ENCODE measurements at regions not wholly inside any gene's neighbourhood (a gene's known extent, or its start where the extent isn't known, plus 50 kb on each side); places are given as distances from the start of the nearest gene placed in this dataset.

DNA sequence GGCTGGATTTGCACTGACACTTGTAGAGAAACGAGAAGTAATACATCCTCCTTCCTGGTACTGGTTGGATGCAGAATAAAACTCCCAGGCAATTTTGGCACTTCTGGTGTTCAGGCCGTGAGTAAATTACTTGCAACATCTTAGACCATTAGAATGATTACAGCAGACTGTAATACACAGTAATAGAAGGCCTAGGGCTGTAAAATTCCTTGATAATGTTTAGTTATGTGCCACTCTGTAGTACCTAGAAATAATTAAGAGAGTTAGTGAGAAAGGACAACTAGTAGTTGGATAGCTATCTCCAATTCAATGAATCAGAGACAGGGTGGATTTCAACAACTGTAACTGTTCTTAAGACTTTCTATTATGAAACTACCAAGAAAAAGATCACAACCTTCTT is 356.3 kb upstream of the SETBP1 start:
- H3K27ac Mint-ChIP-seq, result no peak overlapping the region
- TF ChIP-seq, protein P1, sequence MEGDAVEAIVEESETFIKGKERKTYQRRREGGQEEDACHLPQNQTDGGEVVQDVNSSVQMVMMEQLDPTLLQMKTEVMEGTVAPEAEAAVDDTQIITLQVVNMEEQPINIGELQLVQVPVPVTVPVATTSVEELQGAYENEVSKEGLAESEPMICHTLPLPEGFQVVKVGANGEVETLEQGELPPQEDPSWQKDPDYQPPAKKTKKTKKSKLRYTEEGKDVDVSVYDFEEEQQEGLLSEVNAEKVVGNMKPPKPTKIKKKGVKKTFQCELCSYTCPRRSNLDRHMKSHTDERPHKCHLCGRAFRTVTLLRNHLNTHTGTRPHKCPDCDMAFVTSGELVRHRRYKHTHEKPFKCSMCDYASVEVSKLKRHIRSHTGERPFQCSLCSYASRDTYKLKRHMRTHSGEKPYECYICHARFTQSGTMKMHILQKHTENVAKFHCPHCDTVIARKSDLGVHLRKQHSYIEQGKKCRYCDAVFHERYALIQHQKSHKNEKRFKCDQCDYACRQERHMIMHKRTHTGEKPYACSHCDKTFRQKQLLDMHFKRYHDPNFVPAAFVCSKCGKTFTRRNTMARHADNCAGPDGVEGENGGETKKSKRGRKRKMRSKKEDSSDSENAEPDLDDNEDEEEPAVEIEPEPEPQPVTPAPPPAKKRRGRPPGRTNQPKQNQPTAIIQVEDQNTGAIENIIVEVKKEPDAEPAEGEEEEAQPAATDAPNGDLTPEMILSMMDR (IDR thresholded peaks at IDR 0.05), result no peak
- POLR2A ChIA-PET, result no interaction called here
- DNase-seq (no peak), ATAC-seq (no peak)
- H3K27me3 Mint-ChIP-seq, result no peaks in the 10 kb centered on the region
- intact Hi-C loops (cut with micrococcal nuclease), result no loop called here
- no peak overlapping the region for H3K4me3 Mint-ChIP-seq
- H3K36me3 Mint-ChIP-seq (ENCODE audit: low read depth), result no peaks in the 10 kb centered on the region
- CTCF ChIA-PET, result interaction anchor here (1.0 kb wide), 1 partner anchor 347 kb away, joined by 3 read pairs; no protein-coding TSS in a partner anchor
- H3K9me3 Mint-ChIP-seq, result no peaks in the 10 kb centered on the region
- H3K4me1 Mint-ChIP-seq (ENCODE audit: low read depth), result no peaks in the 10 kb centered on the region

DNA sequence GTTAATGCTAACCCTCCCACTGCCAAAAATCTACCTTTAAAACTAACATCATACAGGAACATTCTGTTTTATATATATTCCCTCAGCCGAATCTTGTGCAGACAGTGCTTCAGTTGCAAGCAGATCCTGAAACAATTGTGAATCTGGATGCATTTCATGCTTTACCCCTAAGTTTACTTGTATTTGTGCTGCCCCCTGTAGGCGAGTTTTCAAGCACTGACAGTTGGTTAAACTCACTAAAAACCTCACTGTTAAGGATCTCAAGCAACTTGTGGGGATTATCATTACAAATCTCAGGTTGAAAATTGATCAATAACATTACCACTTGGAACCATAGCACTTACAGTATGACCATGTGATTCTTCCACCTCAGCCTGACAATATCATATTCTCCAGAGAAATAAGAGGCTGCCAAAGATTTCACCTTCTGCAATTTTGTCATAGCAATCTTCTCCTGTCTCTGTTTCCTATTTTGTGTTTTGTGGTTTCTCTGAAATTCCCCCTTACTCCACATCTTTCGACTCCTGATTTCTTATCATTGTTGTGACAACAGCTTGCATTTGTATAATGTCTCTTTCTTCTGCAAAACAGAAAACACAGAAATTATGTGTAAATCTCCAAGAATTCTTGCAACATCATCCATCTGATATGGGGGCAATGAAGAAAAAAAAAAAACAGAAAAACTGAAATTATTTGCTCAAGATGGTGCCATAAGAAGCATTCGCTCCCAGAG is 354.6 kb upstream of the SETBP1 start:
- no peak overlapping the region for H3K27ac Mint-ChIP-seq
- peaks cover 3% of the 10 kb centered on the region for H3K9me3 Mint-ChIP-seq
- H3K4me3 Mint-ChIP-seq, result no peak overlapping the region
- peak; percentile 64 for DNase-seq
- ATAC-seq, result no peak
- no peaks in the 10 kb centered on the region for H3K27me3 Mint-ChIP-seq
- CTCF ChIA-PET, result no interaction called here
- intact Hi-C loops (cut with micrococcal nuclease), result no loop called here
- POLR2A ChIA-PET, result no interaction called here
- no peaks in the 10 kb centered on the region for H3K36me3 Mint-ChIP-seq (ENCODE audit: low read depth)
- TF ChIP-seq, protein P1 (IDR thresholded peaks at IDR 0.05), result peak; percentile 11
- no peaks in the 10 kb centered on the region for H3K4me1 Mint-ChIP-seq (ENCODE audit: low read depth)

DNA sequence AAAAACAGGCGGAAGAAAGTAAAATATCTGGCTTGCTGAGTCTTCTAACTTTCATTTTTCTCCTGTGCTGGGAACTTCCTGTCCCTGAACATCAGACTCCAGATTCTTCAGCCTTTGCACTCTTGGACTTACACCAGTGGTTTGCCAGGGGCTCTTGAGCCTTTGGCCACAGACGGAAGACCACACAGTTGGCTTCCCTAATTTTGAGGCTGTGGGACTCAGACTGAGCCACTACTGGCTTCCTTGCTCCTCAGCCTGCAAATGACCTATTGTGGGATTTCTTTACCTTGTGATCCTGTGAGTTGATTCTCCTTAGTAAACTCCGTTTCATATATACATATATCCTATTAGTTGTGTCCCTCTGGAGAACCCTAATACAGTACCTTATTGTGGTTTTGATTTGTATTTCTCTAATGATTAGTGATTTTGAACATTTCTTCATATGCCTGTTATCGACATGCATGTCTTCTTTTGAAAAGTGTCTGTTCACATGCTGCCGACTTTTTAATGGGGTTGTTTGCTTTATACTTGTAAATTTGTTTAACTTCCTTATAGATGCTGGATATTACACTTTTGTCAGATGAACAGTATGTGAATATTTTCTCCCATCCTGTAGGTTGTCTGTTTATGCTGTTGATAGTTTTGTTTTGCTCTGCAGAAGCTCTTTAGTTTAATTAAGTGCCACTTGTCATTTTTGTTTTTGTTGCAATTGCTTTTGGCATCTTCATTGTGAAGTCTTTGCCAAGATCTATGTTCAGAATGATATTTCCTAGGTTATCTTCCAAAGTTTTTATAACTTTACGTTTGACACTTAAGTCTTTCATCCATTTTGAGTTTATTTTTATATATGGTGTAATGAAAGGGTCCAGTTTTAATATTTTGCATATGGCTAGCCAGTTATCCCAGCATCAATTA is 348.8 kb upstream of the SETBP1 start:
- CTCF ChIA-PET, result no interaction called here
- no peaks in the 10 kb centered on the region for H3K27me3 Mint-ChIP-seq
- POLR2A ChIA-PET, result no interaction called here
- H3K27ac Mint-ChIP-seq, result no peak overlapping the region
- intact Hi-C loops (cut with micrococcal nuclease), result no loop called here
- ATAC-seq (no peak), DNase-seq (no peak)
- no peaks in the 10 kb centered on the region for H3K36me3 Mint-ChIP-seq (ENCODE audit: low read depth)
- peaks cover 6% of the 10 kb centered on the region for H3K9me3 Mint-ChIP-seq
- H3K4me3 Mint-ChIP-seq, result no peak overlapping the region
- H3K4me1 Mint-ChIP-seq (ENCODE audit: low read depth), result no peaks in the 10 kb centered on the region
- TF ChIP-seq, protein P1 (IDR thresholded peaks at IDR 0.05), result no peak

DNA sequence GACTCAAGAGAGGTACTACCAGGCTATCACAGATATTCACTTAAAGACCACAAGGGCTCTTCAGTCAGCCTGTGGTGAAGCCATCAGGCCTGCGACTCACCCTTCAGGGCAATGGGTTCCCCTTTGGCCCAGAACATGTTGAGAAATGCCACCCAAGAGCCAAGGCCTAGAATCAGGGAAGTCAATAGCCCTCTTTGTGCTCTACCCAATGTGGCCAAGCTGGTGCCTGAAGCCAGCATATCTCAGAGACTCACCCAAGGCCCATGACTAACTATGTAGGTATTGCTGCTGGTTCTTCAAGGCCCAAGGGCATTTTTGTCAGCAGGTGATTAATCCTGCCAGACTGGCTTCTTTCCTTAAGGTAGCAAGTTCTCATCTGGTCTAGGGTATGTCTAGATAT is 338.9 kb upstream of the SETBP1 start:
- Mint-ChIP-seq H3K27ac (no peak overlapping the region), H3K36me3 (ENCODE audit: low read depth) (no peaks in the 10 kb centered on the region), H3K4me1 (ENCODE audit: low read depth) (no peaks in the 10 kb centered on the region), H3K9me3 (peaks cover 16% of the 10 kb centered on the region), H3K4me3 (no peak overlapping the region), H3K27me3 (no peaks in the 10 kb centered on the region)
- ATAC-seq (no peak), DNase-seq (no peak)
- ChIA-PET CTCF (no interaction called here), POLR2A (interaction anchor here (0.5 kb wide), 1 partner anchor 297 kb away, joined by 3 read pairs; no protein-coding TSS in a partner anchor)
- intact Hi-C loops (cut with micrococcal nuclease), result no loop called here
- TF ChIP-seq, protein P1 (IDR thresholded peaks at IDR 0.05), result no peak

DNA sequence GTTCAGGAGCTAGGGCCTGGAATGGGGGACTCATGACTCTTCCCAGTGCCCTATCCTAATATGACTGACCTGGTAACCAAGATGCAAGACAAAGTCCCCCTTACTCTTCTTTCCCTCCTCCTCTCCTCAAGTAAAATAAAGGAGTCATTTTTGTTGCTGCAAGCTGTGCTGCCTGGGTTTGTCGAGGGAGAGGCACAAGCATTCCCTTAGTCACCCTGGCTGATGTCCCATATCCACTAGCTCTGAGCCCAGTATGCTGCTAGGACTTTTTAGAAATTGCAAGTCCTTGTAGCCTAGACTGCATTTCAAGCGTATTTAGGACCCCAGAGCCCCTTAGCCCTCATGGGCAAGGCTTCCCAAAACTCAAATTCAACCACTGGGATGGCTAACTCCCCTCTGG is 338.5 kb upstream of the SETBP1 start:
- Mint-ChIP-seq H3K27me3 (no peaks in the 10 kb centered on the region), H3K4me1 (ENCODE audit: low read depth) (no peaks in the 10 kb centered on the region), H3K4me3 (no peak overlapping the region), H3K9me3 (peaks cover 16% of the 10 kb centered on the region), H3K27ac (no peak overlapping the region), H3K36me3 (ENCODE audit: low read depth) (no peaks in the 10 kb centered on the region)
- ATAC-seq (no peak), DNase-seq (no peak)
- intact Hi-C loops (cut with micrococcal nuclease), result no loop called here
- TF ChIP-seq, protein P1 (IDR thresholded peaks at IDR 0.05), result no peak
- POLR2A ChIA-PET, result interaction anchor here (0.5 kb wide), 1 partner anchor 296 kb away, joined by 3 read pairs; no protein-coding TSS in a partner anchor
- CTCF ChIA-PET, result no interaction called here

Data from activated CD8-positive, alpha-beta T cell treated with anti-CD3 and anti-CD28 coated beads for 36 hours (primary cell).